Smooth muscle cell (in vitro differentiated cells): ENCODE measurements at regions not wholly inside any gene's neighbourhood (a gene's known extent, or its start where the extent isn't known, plus 50 kb on each side); places are given as distances from the start of the nearest gene placed in this dataset.

Experiments used
- DNase-seq: peaks from one replicate; lab custom pipeline; 2025; ENCODE audit not compliant: unreplicated experiment; lab: John Stamatoyannopoulos, UW
- H2AFZ ChIP-seq: fragments of 200-600 bp; sonication (generic); 2 replicates; pipeline ENCODE4 v1.6.0; 2016; ENCODE audit warnings: antibody characterized with exemption, low read depth, mild to moderate bottlenecking
- H3F3A ChIP-seq: fragments of 200-600 bp; sonication (generic); 2 replicates; pipeline ENCODE4 v1.6.0; 2017; ENCODE audit warnings: antibody characterized with exemption, low read depth
- H3K27ac ChIP-seq: fragments of 200-600 bp; sonication (generic); 2 replicates; pipeline ENCODE4 v1.5.1; 2016; ENCODE audit warnings: low read depth, mild to moderate bottlenecking
- H3K27me3 ChIP-seq: fragments of 200-600 bp; sonication (generic); 2 replicates; pipeline ENCODE4 v1.6.1; 2016; ENCODE audit warnings: low read depth, mild to moderate bottlenecking
- H3K36me3 ChIP-seq: fragments of 200-600 bp; sonication (generic); 2 replicates; pipeline ENCODE4 v1.5.1; 2016; ENCODE audit warnings: low read depth
- H3K4me1 ChIP-seq: fragments of 200-600 bp; sonication (generic); 2 replicates; pipeline ENCODE4 v1.5.1; 2016; ENCODE audit warnings: low read depth
- H3K4me2 ChIP-seq: fragments of 200-600 bp; sonication (generic); 2 replicates; pipeline ENCODE4 v1.6.0; 2016; ENCODE audit warnings: mild to moderate bottlenecking
- H3K4me3 ChIP-seq: fragments of 200-600 bp; sonication (generic); 2 replicates; pipeline ENCODE4 v1.5.1; 2016; ENCODE audit warnings: mild to moderate bottlenecking
- H3K79me2 ChIP-seq: fragments of 200-600 bp; sonication (generic); 2 replicates; pipeline ENCODE4 v1.6.0; 2016; ENCODE audit warnings: low read depth, mild to moderate bottlenecking
- H3K9ac ChIP-seq: fragments of 200-600 bp; sonication (generic); 2 replicates; pipeline ENCODE4 v1.6.0; 2016; ENCODE audit warnings: low read depth
- H3K9me3 ChIP-seq: fragments of 200-600 bp; sonication (generic); replicated peaks from 2 replicates; pipeline ENCODE4 v1.5.1; 2016; ENCODE audit warnings: low read depth
- H4K20me1 ChIP-seq: fragments of 200-600 bp; sonication (generic); 2 replicates; pipeline ENCODE4 v1.6.0; 2016; ENCODE audit warnings: low read depth
- WGBS: methylation state at CpG from one replicate; pipeline ENCODE4 v1.1.7; 2016; ENCODE audit warnings: low lambda C conversion rate; 5-methylcytosine and 5-hydroxymethylcytosine counted together
- TF ChIP-seq, protein P1 (sequence below): fragments of 200-600 bp; sonication (generic); IDR thresholded peaks from 2 replicates; pipeline ENCODE4 v1.5.1; 2017; ENCODE audit warnings: borderline replicate concordance, mild to moderate bottlenecking, antibody characterized with exemption; ENCODE audit not compliant: insufficient read depth, poor library complexity, severe bottlenecking

DNA sequence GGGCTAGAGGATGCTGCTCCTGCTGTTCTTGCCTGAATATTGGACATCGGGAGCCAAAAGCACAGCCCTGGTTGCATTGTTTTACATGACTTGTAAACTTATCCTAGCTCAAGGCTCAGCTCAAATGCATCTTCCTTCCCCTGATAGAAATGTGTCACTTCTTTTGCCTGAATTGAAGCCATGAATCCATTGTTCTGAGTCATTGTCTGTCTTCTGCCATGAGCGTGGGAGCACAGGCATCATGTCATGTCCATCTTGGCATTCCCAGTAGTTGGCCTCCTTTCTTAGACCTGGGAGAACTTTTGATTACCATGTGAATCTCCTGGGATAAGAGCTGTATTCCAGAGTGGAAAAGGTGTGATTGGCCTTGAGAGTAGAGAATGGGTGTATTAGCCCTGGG, 54.1 kb upstream of the OPN4 start:
- no peaks in the 10 kb centered on the region for H4K20me1 ChIP-seq
- H3K4me1 ChIP-seq: no peaks in the 10 kb centered on the region
- H3K9ac ChIP-seq: no peak overlapping the region
- H3K36me3 ChIP-seq: no peaks in the 10 kb centered on the region
- H3K27ac ChIP-seq: no peak overlapping the region
- no peaks in the 10 kb centered on the region for H3K27me3 ChIP-seq
- WGBS: 86% methylated on average over 2 of the region's 2 CpGs
- DNase-seq: no peak
- H3K9me3 ChIP-seq: no peaks in the 10 kb centered on the region
- H3K4me3 ChIP-seq: no peak overlapping the region
- no peak overlapping the region for H2AFZ ChIP-seq
- no peak overlapping the region for H3K4me2 ChIP-seq
- TF ChIP-seq, protein P1, sequence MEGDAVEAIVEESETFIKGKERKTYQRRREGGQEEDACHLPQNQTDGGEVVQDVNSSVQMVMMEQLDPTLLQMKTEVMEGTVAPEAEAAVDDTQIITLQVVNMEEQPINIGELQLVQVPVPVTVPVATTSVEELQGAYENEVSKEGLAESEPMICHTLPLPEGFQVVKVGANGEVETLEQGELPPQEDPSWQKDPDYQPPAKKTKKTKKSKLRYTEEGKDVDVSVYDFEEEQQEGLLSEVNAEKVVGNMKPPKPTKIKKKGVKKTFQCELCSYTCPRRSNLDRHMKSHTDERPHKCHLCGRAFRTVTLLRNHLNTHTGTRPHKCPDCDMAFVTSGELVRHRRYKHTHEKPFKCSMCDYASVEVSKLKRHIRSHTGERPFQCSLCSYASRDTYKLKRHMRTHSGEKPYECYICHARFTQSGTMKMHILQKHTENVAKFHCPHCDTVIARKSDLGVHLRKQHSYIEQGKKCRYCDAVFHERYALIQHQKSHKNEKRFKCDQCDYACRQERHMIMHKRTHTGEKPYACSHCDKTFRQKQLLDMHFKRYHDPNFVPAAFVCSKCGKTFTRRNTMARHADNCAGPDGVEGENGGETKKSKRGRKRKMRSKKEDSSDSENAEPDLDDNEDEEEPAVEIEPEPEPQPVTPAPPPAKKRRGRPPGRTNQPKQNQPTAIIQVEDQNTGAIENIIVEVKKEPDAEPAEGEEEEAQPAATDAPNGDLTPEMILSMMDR: no peak
- no peaks in the 10 kb centered on the region for H3K79me2 ChIP-seq
- peaks cover 4% of the 10 kb centered on the region for H3F3A ChIP-seq

DNA sequence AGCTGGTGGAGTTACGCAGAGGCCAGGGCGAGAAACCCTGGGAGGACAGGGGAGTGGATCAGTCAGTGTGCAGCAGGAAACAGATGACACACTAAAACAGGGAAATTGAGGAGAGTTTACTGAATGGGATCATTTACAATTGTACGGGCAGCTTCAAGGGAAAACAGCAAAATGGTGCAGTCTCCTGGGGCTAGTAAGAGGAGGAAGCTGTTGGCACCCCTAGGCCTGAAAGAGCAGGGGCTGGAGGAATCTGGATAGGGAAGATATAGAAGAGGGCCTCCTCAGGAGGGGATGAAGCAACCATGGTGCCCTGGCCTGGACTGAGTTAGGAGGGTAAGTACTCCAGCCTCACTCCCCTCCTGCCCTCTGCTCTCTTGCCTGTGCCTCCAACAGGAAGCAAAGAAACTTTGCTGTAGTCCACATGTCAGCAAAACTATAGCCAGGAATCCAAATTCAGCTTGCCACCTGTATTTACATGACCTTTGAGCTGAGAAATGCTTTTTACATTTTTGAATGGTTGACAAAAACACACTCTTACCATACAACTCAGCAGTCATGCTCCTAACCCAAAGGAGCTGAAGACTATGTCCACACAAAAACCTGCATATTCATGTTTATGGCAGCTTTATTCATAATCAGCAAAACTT, 52.3 kb upstream of the OPN4 start:
- no peak overlapping the region for H3K9ac ChIP-seq
- H3K27ac ChIP-seq: no peak overlapping the region
- H2AFZ ChIP-seq: no peak overlapping the region
- no peak overlapping the region for H3K4me2 ChIP-seq
- no peaks in the 10 kb centered on the region for H3K4me1 ChIP-seq
- peaks cover 4% of the 10 kb centered on the region for H3F3A ChIP-seq
- no peaks in the 10 kb centered on the region for H3K9me3 ChIP-seq
- H3K36me3 ChIP-seq: no peaks in the 10 kb centered on the region
- H3K4me3 ChIP-seq: no peak overlapping the region
- TF ChIP-seq, protein P1: no peak
- H4K20me1 ChIP-seq: no peaks in the 10 kb centered on the region
- H3K27me3 ChIP-seq: no peaks in the 10 kb centered on the region
- 92% methylated on average over 3 of the region's 3 CpGs for WGBS
- no peaks in the 10 kb centered on the region for H3K79me2 ChIP-seq
- no peak for DNase-seq

DNA sequence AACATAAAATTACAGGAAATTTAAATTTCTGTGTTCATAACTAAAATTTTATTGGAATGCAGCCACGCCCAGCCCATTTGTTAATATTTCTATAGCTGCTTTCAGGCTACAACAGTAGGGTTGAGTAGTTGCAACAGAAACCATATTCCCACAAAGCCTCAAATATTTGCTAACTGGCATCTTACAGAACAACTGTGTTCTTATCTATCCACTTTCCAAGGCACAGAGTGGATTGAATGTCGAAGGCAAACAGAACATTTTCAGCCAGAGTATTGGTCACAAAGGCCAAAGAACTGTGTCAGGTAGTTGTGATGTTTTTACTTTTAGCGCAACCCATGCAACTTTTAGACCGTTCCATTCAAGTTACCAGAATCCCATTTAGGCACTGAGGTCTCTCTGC, 51.1 kb upstream of the OPN4 start:
- TF ChIP-seq, protein P1: no peak
- H3K4me1 ChIP-seq: no peaks in the 10 kb centered on the region
- H3K9ac ChIP-seq: no peak overlapping the region
- WGBS: 90% methylated on average over 4 of the region's 4 CpGs
- no peaks in the 10 kb centered on the region for H3K27me3 ChIP-seq
- no peaks in the 10 kb centered on the region for H3K9me3 ChIP-seq
- no peak overlapping the region for H2AFZ ChIP-seq
- no peaks in the 10 kb centered on the region for H4K20me1 ChIP-seq
- no peak overlapping the region for H3K27ac ChIP-seq
- no peak overlapping the region for H3K4me3 ChIP-seq
- peaks cover 4% of the 10 kb centered on the region for H3F3A ChIP-seq
- no peak for DNase-seq
- no peaks in the 10 kb centered on the region for H3K79me2 ChIP-seq
- no peak overlapping the region for H3K4me2 ChIP-seq
- H3K36me3 ChIP-seq: no peaks in the 10 kb centered on the region
